Breast epithelium (tissue), 4 donors: ENCODE measurements at regions not wholly inside any gene's neighbourhood (a gene's known extent, or its start where the extent isn't known, plus 50 kb on each side); places are given as distances from the start of the nearest gene placed in this dataset.

ENCODE experiments used
- DNase-seq, 2 donors: peaks; one replicate each; pipeline ENCODE4 v3.0.0-alpha.2; 2019; ENCODE audit warnings: low spot score in 2 of 2
- H3K27ac ChIP-seq, 2 donors: fragments of 200-600 bp; sonication (generic) in 1 of 2; one replicate each; pipeline ENCODE4 v1.5.1; 2016 to 2019; ENCODE audit warnings: mild to moderate bottlenecking in 1 of 2
- H3K27me3 ChIP-seq, 2 donors: fragments of 200-600 bp; sonication (generic) in 1 of 2; one replicate each; pipeline versions ENCODE4 v1.5.1 to v1.6.0; 2017 to 2019; ENCODE audit warnings: control low read depth in 1 of 2, mild to moderate bottlenecking in 1 of 2
- H3K36me3 ChIP-seq: fragments of 200-600 bp; one replicate; pipeline ENCODE4 v1.5.1; 2019
- H3K4me1 ChIP-seq, 2 donors: fragments of 200-600 bp; sonication (generic); one replicate each; pipeline ENCODE4 v1.5.1; 2016 to 2019; ENCODE audit warnings: control low read depth in 1 of 2
- H3K4me3 ChIP-seq, 3 donors: fragments of 200-600 bp; sonication (generic); 1 replicate in 2 of 3; 2 replicates in 1 of 3; pipeline ENCODE4 v1.5.1; 2016 to 2019; ENCODE audit warnings: mild to moderate bottlenecking in 3 of 3, moderate library complexity in 2 of 3
- H3K9me3 ChIP-seq, 2 donors: fragments of 200-600 bp; sonication (generic) in 1 of 2; one replicate each; pipeline ENCODE4 v1.5.1; 2016 to 2019; ENCODE audit warnings: control low read depth in 1 of 2
- CTCF ChIP-seq, 3 donors: fragments of 450-650 bp; IDR thresholded peaks; one replicate each; pipeline ENCODE4 v1.5.1; 2016 to 2017; ENCODE audit warnings: antibody characterized with exemption in 3 of 3, mild to moderate bottlenecking in 3 of 3, moderate library complexity in 3 of 3
- POLR2A ChIP-seq: fragments of 450-650 bp; IDR thresholded peaks from one replicate; pipeline ENCODE4 v1.6.1; 2016; ENCODE audit warnings: antibody characterized with exemption, mild to moderate bottlenecking, moderate library complexity
- POLR2AphosphoS5 ChIP-seq, 3 donors: sonication (generic); formaldehyde crosslinking; IDR thresholded peaks; one replicate each; pipeline ENCODE4 v1.6.1; 2017; ENCODE audit warnings: antibody characterized with exemption in 3 of 3
- intact Hi-C: fragments of 100-400 bp; cut with DNase I; formaldehyde crosslinking; loops from one replicate; pipeline ENCODE4 v1.15.1; 2023; ENCODE audit warnings: low total_unique reads

GRCh38 chr4:182067828-182068227 lies 175.4 kb upstream of the TENM3 start:
- H3K9me3 ChIP-seq = no peaks in the 10 kb centered on the region
- H3K36me3 ChIP-seq = no peaks in the 10 kb centered on the region
- no peak overlapping the region for H3K27ac ChIP-seq
- no peaks in the 10 kb centered on the region for H3K4me1 ChIP-seq
- no peak for DNase-seq
- H3K27me3 ChIP-seq = no peaks in the 10 kb centered on the region
- TF ChIP-seq POLR2A (no peak), POLR2AphosphoS5 (IDR thresholded peaks at IDR 0.05) (no peak), CTCF (IDR thresholded peaks at IDR 0.05) (no peak)
- H3K4me3 ChIP-seq = no peak overlapping the region
- intact Hi-C loops = no loop called here

GRCh38 chr4:182068920-182069319 lies 174.3 kb upstream of the TENM3 start:
- Histone ChIP-seq H3K4me1 (no peaks in the 10 kb centered on the region), H3K9me3 (no peaks in the 10 kb centered on the region), H3K36me3 (no peaks in the 10 kb centered on the region), H3K4me3 (no peak overlapping the region), H3K27ac (no peak overlapping the region), H3K27me3 (no peaks in the 10 kb centered on the region)
- DNase-seq = no peak
- intact Hi-C loops = no loop called here
- TF ChIP-seq CTCF (IDR thresholded peaks at IDR 0.05) (no peak), POLR2A (no peak), POLR2AphosphoS5 (IDR thresholded peaks at IDR 0.05) (no peak)

GRCh38 chr4:182073278-182073677 lies 169.9 kb upstream of the TENM3 start:
- TF ChIP-seq CTCF (IDR thresholded peaks at IDR 0.05) = no peak
- no peak for TF ChIP-seq POLR2A
- intact Hi-C loops = no loop called here
- H3K36me3 ChIP-seq = no peaks in the 10 kb centered on the region
- DNase-seq = no peak
- H3K27me3 ChIP-seq = no peaks in the 10 kb centered on the region
- no peaks in the 10 kb centered on the region for H3K9me3 ChIP-seq
- no peak overlapping the region for H3K27ac ChIP-seq
- no peaks in the 10 kb centered on the region for H3K4me1 ChIP-seq
- no peak overlapping the region for H3K4me3 ChIP-seq

- Histone ChIP-seq H3K36me3 (no peaks in the 10 kb centered on the region), H3K4me1 (no peaks in the 10 kb centered on the region), H3K27ac (no peak overlapping the region), H3K4me3 (no peak overlapping the region), H3K27me3 (no peaks in the 10 kb centered on the region), H3K9me3 (no peaks in the 10 kb centered on the region)
- TF ChIP-seq CTCF (IDR thresholded peaks at IDR 0.05) = no peak
- TF ChIP-seq POLR2A = no peak
- TF ChIP-seq POLR2AphosphoS5 (IDR thresholded peaks at IDR 0.05) = no peak
- no peak for DNase-seq
- intact Hi-C loops = no loop called here
These were observed 169.1 kb upstream of the TENM3 start for GRCh38 chr4:182074139-182074538.

GRCh38 chr4:182074810-182075209 lies 168.4 kb upstream of the TENM3 start:
- Histone ChIP-seq H3K27me3 (no peaks in the 10 kb centered on the region), H3K4me1 (no peaks in the 10 kb centered on the region), H3K4me3 (no peak overlapping the region), H3K9me3 (no peaks in the 10 kb centered on the region), H3K36me3 (no peaks in the 10 kb centered on the region), H3K27ac (no peak overlapping the region)
- no peak for DNase-seq
- TF ChIP-seq POLR2AphosphoS5 (IDR thresholded peaks at IDR 0.05) (no peak), CTCF (IDR thresholded peaks at IDR 0.05) (no peak), POLR2A (no peak)
- intact Hi-C loops = loop anchor here (5.0 kb wide), 1 partner anchor 942 kb away; no protein-coding TSS in a partner anchor
